ENCODE measurements at regions not wholly inside any gene's neighbourhood (a gene's known extent, or its start where the extent isn't known, plus 50 kb on each side); places are given as distances from the start of the nearest gene placed in this dataset.

DNA sequence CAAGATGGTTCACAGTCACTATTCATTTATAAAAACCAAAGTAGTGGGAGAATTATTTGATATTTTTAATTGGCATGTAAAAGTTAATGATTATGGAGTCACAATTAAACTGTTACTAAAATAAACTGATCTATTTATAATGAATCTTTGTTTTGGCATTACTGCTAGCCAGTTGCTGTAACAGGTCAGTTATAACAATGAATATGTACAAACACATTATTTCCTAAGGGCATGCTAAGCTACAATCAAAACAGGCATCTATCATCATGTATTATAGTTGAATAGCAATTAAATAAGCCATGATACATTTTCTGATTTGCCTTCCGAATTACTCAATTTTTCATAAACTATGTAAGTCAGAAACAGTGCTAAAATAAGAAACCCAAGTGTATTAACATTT lies 518.3 kb downstream of the SLC16A7 start:
- H3K4me1 ChIP-seq (ENCODE audit: insufficient read depth, low read length): no peaks in the 10 kb centered on the region
- H3K27ac ChIP-seq (ENCODE audit: low read depth in 1 of 2, low read length in 2 of 2): no peak overlapping the region
- no peak for ATAC-seq (ENCODE audit: poor library complexity)
- Mint-ChIP-seq H3K27me3 (no peaks in the 10 kb centered on the region), H3K36me3 (ENCODE audit: low read depth) (no peaks in the 10 kb centered on the region), H3K4me1 (ENCODE audit: low read depth) (no peaks in the 10 kb centered on the region), H3K4me3 (no peak overlapping the region), H3K9me3 (peaks cover 4% of the 10 kb centered on the region), H3K27ac (no peak overlapping the region)
- no peaks in the 10 kb centered on the region for H3K27me3 ChIP-seq (ENCODE audit: control insufficient read depth in 1 of 2, insufficient read depth in 2 of 2, low read length in 2 of 2)
- no peaks in the 10 kb centered on the region for H3K9me3 ChIP-seq (ENCODE audit: control insufficient read depth in 1 of 2, insufficient read depth in 1 of 2, low read length in 2 of 2)
- DNase-seq: no peak
- ChIA-PET CTCF (no interaction called here), POLR2A (no interaction called here)
- H3K4me3 ChIP-seq (ENCODE audit: low read length): no peak overlapping the region
- no peaks in the 10 kb centered on the region for H3K36me3 ChIP-seq (ENCODE audit: insufficient read depth, low read length)
- intact Hi-C loops (cut with DNase I, micrococcal nuclease): no loop called here
- TF ChIP-seq CTCF (IDR thresholded peaks at IDR 0.05): no peak

GRCh38 chr12:60119327-60119726 lies 523.5 kb downstream of the SLC16A7 start:
- POLR2A ChIA-PET: no interaction called here
- no peaks in the 10 kb centered on the region for H3K4me1 Mint-ChIP-seq (ENCODE audit: low read depth)
- H3K9me3 Mint-ChIP-seq: peaks cover 7% of the 10 kb centered on the region
- no peak for TF ChIP-seq CTCF (IDR thresholded peaks at IDR 0.05)
- no peaks in the 10 kb centered on the region for H3K9me3 ChIP-seq (ENCODE audit: control insufficient read depth in 1 of 2, insufficient read depth in 1 of 2, low read length in 2 of 2)
- ATAC-seq (ENCODE audit: poor library complexity) (no peak), DNase-seq (no peak)
- H3K27me3 Mint-ChIP-seq: no peaks in the 10 kb centered on the region
- H3K36me3 Mint-ChIP-seq (ENCODE audit: low read depth): no peaks in the 10 kb centered on the region
- no peak overlapping the region for H3K4me3 Mint-ChIP-seq
- CTCF ChIA-PET: no interaction called here
- H3K27me3 ChIP-seq (ENCODE audit: control insufficient read depth in 1 of 2, insufficient read depth in 2 of 2, low read length in 2 of 2): no peaks in the 10 kb centered on the region
- no peak overlapping the region for H3K27ac ChIP-seq (ENCODE audit: low read depth in 1 of 2, low read length in 2 of 2)
- H3K4me1 ChIP-seq (ENCODE audit: insufficient read depth, low read length): no peaks in the 10 kb centered on the region
- H3K4me3 ChIP-seq (ENCODE audit: low read length): no peak overlapping the region
- no peaks in the 10 kb centered on the region for H3K36me3 ChIP-seq (ENCODE audit: insufficient read depth, low read length)
- intact Hi-C loops (cut with DNase I, micrococcal nuclease): no loop called here
- H3K27ac Mint-ChIP-seq: no peak overlapping the region

DNA sequence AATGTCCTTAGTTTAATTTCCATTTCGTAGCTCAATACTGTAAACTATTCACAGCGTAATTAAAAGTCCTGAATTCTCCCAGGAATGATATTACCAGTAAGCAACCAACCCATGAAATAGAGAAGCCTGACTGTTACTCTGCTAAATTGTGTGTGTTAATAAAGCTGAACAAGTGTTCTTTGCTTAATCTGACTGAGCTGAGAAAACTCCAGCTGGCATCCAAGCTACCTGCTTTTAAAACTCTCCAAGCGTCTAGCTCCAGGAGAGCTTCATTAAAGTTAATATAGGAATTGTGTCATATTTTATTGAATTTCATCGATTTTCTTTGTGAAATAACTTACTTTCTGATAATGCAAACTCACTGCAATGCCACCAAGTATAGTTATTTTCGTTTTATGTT lies 524.4 kb downstream of the SLC16A7 start:
- H3K27ac ChIP-seq (ENCODE audit: low read depth in 1 of 2, low read length in 2 of 2): no peak overlapping the region
- ChIA-PET CTCF (no interaction called here), POLR2A (no interaction called here)
- ATAC-seq (ENCODE audit: poor library complexity) (no peak), DNase-seq (no peak)
- Mint-ChIP-seq H3K36me3 (ENCODE audit: low read depth) (no peaks in the 10 kb centered on the region), H3K27me3 (no peaks in the 10 kb centered on the region), H3K4me3 (no peak overlapping the region), H3K9me3 (peaks cover 7% of the 10 kb centered on the region), H3K4me1 (ENCODE audit: low read depth) (no peaks in the 10 kb centered on the region), H3K27ac (no peak overlapping the region)
- no peaks in the 10 kb centered on the region for H3K27me3 ChIP-seq (ENCODE audit: control insufficient read depth in 1 of 2, insufficient read depth in 2 of 2, low read length in 2 of 2)
- H3K4me1 ChIP-seq (ENCODE audit: insufficient read depth, low read length): no peaks in the 10 kb centered on the region
- TF ChIP-seq CTCF (IDR thresholded peaks at IDR 0.05): no peak
- intact Hi-C loops (cut with DNase I, micrococcal nuclease): no loop called here
- H3K4me3 ChIP-seq (ENCODE audit: low read length): no peak overlapping the region
- H3K9me3 ChIP-seq (ENCODE audit: control insufficient read depth in 1 of 2, insufficient read depth in 1 of 2, low read length in 2 of 2): no peaks in the 10 kb centered on the region
- H3K36me3 ChIP-seq (ENCODE audit: insufficient read depth, low read length): no peaks in the 10 kb centered on the region
